ENCODE measurements at regions not wholly inside any gene's neighbourhood (a gene's known extent, or its start where the extent isn't known, plus 50 kb on each side); places are given as distances from the start of the nearest gene placed in this dataset.

DNA sequence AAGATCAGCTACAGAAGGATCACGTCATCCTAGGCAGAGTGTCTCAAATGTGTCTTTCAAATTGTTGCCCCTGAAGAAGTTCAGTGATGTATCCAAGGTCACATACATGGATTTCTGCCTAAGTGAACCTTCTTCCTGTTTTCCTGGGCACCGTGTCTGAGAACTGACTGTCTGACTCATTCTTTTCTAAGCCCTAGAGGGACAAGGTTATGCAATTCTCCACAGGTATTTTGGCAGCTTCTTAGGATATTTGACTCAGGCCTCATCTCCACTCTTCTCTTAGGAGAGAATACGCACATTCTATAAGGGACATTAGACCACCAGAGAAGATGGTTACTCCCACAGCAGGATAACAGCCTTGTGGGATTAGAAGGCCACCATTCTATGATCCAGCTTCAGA, 391.9 kb upstream of the THBS1 start (continued):
- TF ChIP-seq NRF1 (IDR thresholded peaks at IDR 0.05; ENCODE audit: low read depth, low read length) = no peak

DNA sequence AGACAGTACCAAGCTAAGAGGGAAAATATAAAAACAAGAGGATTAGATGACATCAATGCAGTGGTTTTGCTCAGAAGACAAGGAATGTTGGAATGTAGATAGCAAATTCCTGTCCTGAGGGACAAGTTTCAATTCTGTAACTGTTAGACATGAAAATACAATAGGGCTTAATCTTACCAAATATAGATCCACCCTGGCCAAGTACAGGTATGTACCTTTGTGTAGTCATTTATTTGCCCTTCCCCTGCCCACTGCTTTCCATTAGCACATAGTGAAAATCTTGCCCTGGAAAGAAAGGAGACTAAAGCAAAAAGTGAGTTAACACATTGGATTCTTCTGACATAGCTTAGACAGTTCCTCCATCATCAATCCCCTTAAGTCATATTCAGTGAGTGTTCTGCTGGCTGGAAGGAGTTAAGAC, 389.0 kb upstream of the THBS1 start:
- H3K36me3 ChIP-seq (ENCODE audit: control insufficient read depth in 2 of 4, insufficient read depth in 4 of 4, low read length in 3 of 4) = no peaks in the 10 kb centered on the region
- H2BK12ac ChIP-seq (ENCODE audit: low read depth, low read length) = no peak overlapping the region
- H3K14ac ChIP-seq (ENCODE audit: insufficient read length) = no peak overlapping the region
- no peak overlapping the region for H3K9ac ChIP-seq (replicated peaks in 1 of 4; ENCODE audit: extremely low read depth in 1 of 4, low read depth in 3 of 4, low read length in 3 of 4)
- no peak overlapping the region for H3K27ac ChIP-seq (ENCODE audit: low read depth, low read length)
- ChIA-PET CTCF (ENCODE audit: partially characterized antibody) (interaction anchor here (1.1 kb wide), 1 partner anchor 9 kb away, joined by 3 read pairs; no protein-coding TSS in a partner anchor), POLR2A (ENCODE audit: partially characterized antibody) (no interaction called here)
- H3K79me2 ChIP-seq (ENCODE audit: control insufficient read depth in 1 of 2, insufficient read depth in 2 of 2, low read length in 2 of 2) = no peaks in the 10 kb centered on the region
- H3K4ac ChIP-seq (replicated peaks; ENCODE audit: insufficient read length, low read depth, low read length) = no peak overlapping the region
- H3K27me3 ChIP-seq (replicated peaks in 1 of 4; ENCODE audit: control insufficient read depth in 3 of 4, extremely low read depth in 1 of 4, insufficient read depth in 3 of 4, low read length in 3 of 4) = no peaks in the 10 kb centered on the region
- H2BK120ac ChIP-seq (replicated peaks; ENCODE audit: low read depth, low read length) = no peak overlapping the region
- H3K56ac ChIP-seq (replicated peaks; ENCODE audit: insufficient read length, low read depth, low read length) = no peak overlapping the region
- no peak overlapping the region for H4K8ac ChIP-seq (ENCODE audit: extremely low read depth, insufficient read depth, low read length)
- H4K5ac ChIP-seq (ENCODE audit: insufficient read length, low read depth, low read length) = no peak overlapping the region
- no peaks in the 10 kb centered on the region for H3K79me1 ChIP-seq (ENCODE audit: low read depth, low read length)
- H2BK5ac ChIP-seq (ENCODE audit: low read depth, low read length) = no peak overlapping the region
- no peaks in the 10 kb centered on the region for H3K23me2 ChIP-seq (ENCODE audit: low read depth, low read length)
- no peaks in the 10 kb centered on the region for H3K4me1 ChIP-seq (replicated peaks in 1 of 4; ENCODE audit: control insufficient read depth in 3 of 4, insufficient read depth in 4 of 4, low read length in 3 of 4)
- no peak overlapping the region for H2AFZ ChIP-seq (ENCODE audit: low read length)
- no peak overlapping the region for H3K23ac ChIP-seq (ENCODE audit: insufficient read length)
- no peak overlapping the region for H3K4me2 ChIP-seq (ENCODE audit: insufficient read depth in 1 of 2, low read depth in 2 of 2, low read length in 2 of 2)
- no peak overlapping the region for H4K91ac ChIP-seq (replicated peaks; ENCODE audit: insufficient read length, low read length)
- no peak overlapping the region for H3K4me3 ChIP-seq (ENCODE audit: extremely low read depth in 1 of 4, insufficient read depth in 2 of 4, low read depth in 3 of 4, low read length in 4 of 4)
- FAIRE-seq (no peak), DNase-seq (ENCODE audit: low read depth in 1 of 2, low spot score in 2 of 2) (no peak)
- H3K18ac ChIP-seq (ENCODE audit: extremely low read depth, low read length) = no peak overlapping the region
- no peak overlapping the region for H2BK20ac ChIP-seq (ENCODE audit: low read length)
- H2BK15ac ChIP-seq (ENCODE audit: low read length) = no peak overlapping the region
- no peaks in the 10 kb centered on the region for H3K9me3 ChIP-seq (ENCODE audit: insufficient read depth in 2 of 2, low read depth in 1 of 2, low read length in 1 of 2)
- H2AK5ac ChIP-seq (ENCODE audit: low read depth, low read length) = no peak overlapping the region
- no peaks in the 10 kb centered on the region for H4K20me1 ChIP-seq (replicated peaks in 1 of 2; ENCODE audit: control insufficient read depth in 1 of 2, insufficient read depth in 2 of 2, low read length in 2 of 2)
- no peak for TF ChIP-seq USF2 (IDR thresholded peaks at IDR 0.05; ENCODE audit: low read length)
- TF ChIP-seq TAF1 (IDR thresholded peaks at IDR 0.05; ENCODE audit: low read depth, low read length) = no peak
- no peak for TF ChIP-seq CREB1 (IDR thresholded peaks at IDR 0.05)
- no peak for TF ChIP-seq KDM4A (IDR thresholded peaks at IDR 0.05; ENCODE audit: low read depth, low read length, severe bottlenecking)
- no peak for TF ChIP-seq ATF2 (IDR thresholded peaks at IDR 0.05; ENCODE audit: low read length)
- TF ChIP-seq CHD1 (IDR thresholded peaks at IDR 0.05; ENCODE audit: low read depth, low read length) = no peak
- no peak for TF ChIP-seq NRF1 (IDR thresholded peaks at IDR 0.05; ENCODE audit: low read depth, low read length)
- TF ChIP-seq SP2 (IDR thresholded peaks at IDR 0.05; ENCODE audit: low read length) = no peak
- TF ChIP-seq BCL11A (IDR thresholded peaks at IDR 0.05; ENCODE audit: low read depth in 2 of 2, low read length in 2 of 2) = no peak
- TF ChIP-seq SP4 (IDR thresholded peaks at IDR 0.05; ENCODE audit: low read length) = no peak
- TF ChIP-seq NANOG (IDR thresholded peaks at IDR 0.05; ENCODE audit: insufficient read depth, low read depth, low read length, poor library complexity, severe bottlenecking) = no peak
